A673 (cell line): ENCODE measurements at regions not wholly inside any gene's neighbourhood (a gene's known extent, or its start where the extent isn't known, plus 50 kb on each side); places are given as distances from the start of the nearest gene placed in this dataset.

Experiments
- BruUV-seq: library from RNA; stranded (reverse); fragments of 400-500 nt; replicated peaks from 2 replicates; lab custom pipeline; 2021; lab: Mats Ljungman, UMichigan
- CTCF ChIA-PET: fragments of 300-600 bp; sonication (Branson Sonifier 250); formaldehyde crosslinking; loops from one replicate; lab custom pipeline; 2022; ENCODE audit warnings: antibody characterized with exemption; lab: Charles Lee
- POLR2A ChIA-PET: fragments of 300-600 bp; sonication (Branson Sonifier 250); formaldehyde crosslinking; loops from one replicate; lab custom pipeline; 2022; ENCODE audit warnings: antibody characterized with exemption; ENCODE audit not compliant: low non-redundant PET; lab: Charles Lee
- DNase-seq: peaks from one replicate; pipeline ENCODE4 v3.0.0-alpha.2; 2015; ENCODE audit warnings: low spot score
- H3K27ac ChIP-seq: fragments of 200-600 bp; sonication (generic); 2 replicates; pipeline ENCODE4 v1.5.1; 2016; ENCODE audit warnings: mixed run types, low read depth, mild to moderate bottlenecking, mixed read lengths, antibody characterized with exemption, low read length; ENCODE audit not compliant: poor library complexity, severe bottlenecking
- H3K27me3 ChIP-seq: fragments of 200-600 bp; sonication (generic); replicated peaks from 2 replicates; pipeline ENCODE4 v1.6.1; 2017; ENCODE audit warnings: mixed run types, low read depth, mild to moderate bottlenecking, mixed read lengths, antibody characterized with exemption, low read length; ENCODE audit not compliant: insufficient read depth, poor library complexity
- H3K36me3 ChIP-seq: fragments of 200-600 bp; sonication (generic); 2 replicates; pipeline ENCODE4 v1.6.1; 2016; ENCODE audit warnings: mixed run types, mild to moderate bottlenecking, mixed read lengths, antibody characterized with exemption, low read length; ENCODE audit not compliant: insufficient read depth, poor library complexity, severe bottlenecking
- H3K4me1 ChIP-seq: fragments of 200-600 bp; sonication (generic); 2 replicates; pipeline ENCODE4 v1.6.1; 2017; ENCODE audit warnings: mixed run types, mild to moderate bottlenecking, mixed read lengths, antibody characterized with exemption, low read length; ENCODE audit not compliant: insufficient read depth, poor library complexity, severe bottlenecking
- H3K4me3 ChIP-seq: fragments of 200-600 bp; sonication (generic); 2 replicates; pipeline ENCODE4 v1.5.1; 2016; ENCODE audit warnings: low read depth, mixed run types, mild to moderate bottlenecking, mixed read lengths, low read length; ENCODE audit not compliant: poor library complexity, severe bottlenecking
- H3K9me3 ChIP-seq: fragments of 200-600 bp; sonication (generic); 2 replicates; pipeline ENCODE4 v1.6.1; 2016; ENCODE audit warnings: mixed run types, low read depth, mild to moderate bottlenecking, mixed read lengths, antibody characterized with exemption, low read length; ENCODE audit not compliant: poor library complexity, severe bottlenecking
- CTCF ChIP-seq: fragments of 300-800, 200-600 bp; sonication (generic); conservative IDR thresholded peaks from 2 replicates; pipeline ENCODE4 v1.5.1; 2017; ENCODE audit warnings: low read depth, mild to moderate bottlenecking, antibody characterized with exemption, low read length, moderate library complexity, mixed read lengths
- EZH2 ChIP-seq: fragments of 200-600 bp; sonication (generic); IDR thresholded peaks from 2 replicates; pipeline ENCODE4 v1.6.1; 2017; ENCODE audit warnings: borderline replicate concordance, low read depth, mild to moderate bottlenecking, mixed read lengths, antibody characterized with exemption, low read length; ENCODE audit not compliant: poor library complexity, severe bottlenecking
- intact Hi-C: fragments of 100-400 bp; cut with micrococcal nuclease; formaldehyde crosslinking; loops from one replicate; pipeline ENCODE4 v1.10.0; 2022; ENCODE audit not compliant: unreplicated experiment

GRCh38 chr6:48678390-48678789 lies 567.4 kb upstream of the PTCHD4 start:
- no peaks in the 10 kb centered on the region for H3K9me3 ChIP-seq
- H3K27ac ChIP-seq, result no peak overlapping the region
- H3K27me3 ChIP-seq, result no peaks in the 10 kb centered on the region
- intact Hi-C loops, result no loop called here
- H3K36me3 ChIP-seq, result no peaks in the 10 kb centered on the region
- H3K4me3 ChIP-seq, result no peak overlapping the region
- TF ChIP-seq CTCF (no peak), EZH2 (no peak)
- H3K4me1 ChIP-seq, result no peaks in the 10 kb centered on the region
- no peak for DNase-seq
- no TSS peak for BruUV-seq
- ChIA-PET CTCF (no interaction called here), POLR2A (no interaction called here)

- no peak overlapping the region for H3K27ac ChIP-seq
- H3K36me3 ChIP-seq, result no peaks in the 10 kb centered on the region
- CTCF ChIA-PET, result no interaction called here
- DNase-seq, result no peak
- no peaks in the 10 kb centered on the region for H3K4me1 ChIP-seq
- POLR2A ChIA-PET, result no interaction called here
- intact Hi-C loops, result no loop called here
- H3K27me3 ChIP-seq, result no peaks in the 10 kb centered on the region
- no TSS peak for BruUV-seq
- no peak overlapping the region for H3K4me3 ChIP-seq
- no peaks in the 10 kb centered on the region for H3K9me3 ChIP-seq
- TF ChIP-seq EZH2, result no peak
- no peak for TF ChIP-seq CTCF
Measured at GRCh38 chr6:48671505-48671904, 560.5 kb upstream of the PTCHD4 start.

GRCh38 chr6:48670546-48670945 lies 559.5 kb upstream of the PTCHD4 start:
- POLR2A ChIA-PET, result no interaction called here
- H3K4me1 ChIP-seq, result no peaks in the 10 kb centered on the region
- no peaks in the 10 kb centered on the region for H3K36me3 ChIP-seq
- intact Hi-C loops, result no loop called here
- no peak overlapping the region for H3K4me3 ChIP-seq
- TF ChIP-seq EZH2 (no peak), CTCF (no peak)
- H3K27me3 ChIP-seq, result no peaks in the 10 kb centered on the region
- BruUV-seq, result no TSS peak
- no peak for DNase-seq
- H3K9me3 ChIP-seq, result no peaks in the 10 kb centered on the region
- H3K27ac ChIP-seq, result no peak overlapping the region
- CTCF ChIA-PET, result no interaction called here
